Pulmonary artery endothelial cell (primary cell): ENCODE measurements at regions not wholly inside any gene's neighbourhood (a gene's known extent, or its start where the extent isn't known, plus 50 kb on each side); places are given as distances from the start of the nearest gene placed in this dataset.

ENCODE experiments used
- DNase-seq: peaks from one replicate; pipeline ENCODE4 v3.0.0-alpha.2; 2011; ENCODE audit warnings: low read depth, low spot score

- DNase-seq: no peak
Observed at GRCh38 chr17:79539944-79540705, 70.7 kb downstream of the RBFOX3 start.

- DNase-seq: no peak
Observed at GRCh38 chr17:79538291-79538690, 72.6 kb downstream of the RBFOX3 start.

GRCh38 chr17:79537686-79538085 lies 73.2 kb downstream of the RBFOX3 start:
- DNase-seq: no peak

GRCh38 chr17:79537061-79537460 lies 73.8 kb downstream of the RBFOX3 start:
- DNase-seq: no peak

GRCh38 chr17:79536212-79536840 lies 74.5 kb downstream of the RBFOX3 start:
- no peak for DNase-seq

- DNase-seq: no peak
Observed at GRCh38 chr17:79535728-79536025, 75.2 kb downstream of the RBFOX3 start.

- DNase-seq: no peak
Observed at GRCh38 chr17:79534851-79535727, 75.8 kb downstream of the RBFOX3 start.

- DNase-seq: no peak
Observed at GRCh38 chr17:79534111-79534510, 76.7 kb downstream of the RBFOX3 start.

- no peak for DNase-seq
Observed at GRCh38 chr17:79533116-79533515, 77.7 kb downstream of the RBFOX3 start.

- DNase-seq: no peak
Observed at GRCh38 chr17:79532107-79532790, 78.6 kb downstream of the RBFOX3 start.

- no peak for DNase-seq
Observed at GRCh38 chr17:79531191-79532095, 79.4 kb downstream of the RBFOX3 start.

- no peak for DNase-seq
Observed at GRCh38 chr17:79530361-79531105, 80.3 kb downstream of the RBFOX3 start.

- DNase-seq: no peak
Observed at GRCh38 chr17:79529661-79530081, 81.2 kb downstream of the RBFOX3 start.

- no peak for DNase-seq
Observed at GRCh38 chr17:79528592-79529125, 82.2 kb downstream of the RBFOX3 start.

- DNase-seq: no peak
Observed at GRCh38 chr17:79527306-79527705, 83.5 kb downstream of the RBFOX3 start.

GRCh38 chr17:79525793-79526677 lies 84.8 kb downstream of the RBFOX3 start:
- no peak for DNase-seq

GRCh38 chr17:79524213-79525187 lies 86.4 kb downstream of the RBFOX3 start:
- DNase-seq: no peak
